ENCODE measurements at regions not wholly inside any gene's neighbourhood (a gene's known extent, or its start where the extent isn't known, plus 50 kb on each side); places are given as distances from the start of the nearest gene placed in this dataset.

DNA sequence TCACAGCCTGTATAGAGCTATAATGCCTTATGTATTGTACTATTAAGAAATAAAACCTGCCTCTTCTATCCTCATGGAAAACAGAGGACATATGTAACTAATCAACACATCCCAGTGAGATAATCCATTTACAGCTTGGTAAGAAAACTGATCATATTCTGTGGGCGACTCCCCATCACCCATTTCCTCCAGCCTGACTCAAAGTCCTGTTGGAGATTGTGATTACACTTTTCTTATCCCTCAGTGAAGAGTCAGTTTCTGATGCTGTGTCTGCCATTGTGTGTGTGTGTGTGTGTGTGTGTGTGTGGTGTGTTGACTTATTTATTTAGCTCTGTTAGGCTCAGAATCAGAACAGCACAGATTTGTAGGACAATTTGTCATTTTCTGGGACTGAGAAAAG lies 212.8 kb downstream of the FGF9 start:
- H4K20me1 ChIP-seq (replicated peaks; ENCODE audit: control insufficient read depth, insufficient read depth, low read length): no peaks in the 10 kb centered on the region
- peaks cover 0 to 6% of the 10 kb centered on the region in 2 experiments; a peak in 2 of 5 replicates for H3K27me3 ChIP-seq (ENCODE audit: control insufficient read depth in 2 of 2, insufficient read depth in 2 of 2, low read length in 2 of 2)
- no peaks in the 10 kb centered on the region for H3K79me2 ChIP-seq (ENCODE audit: control insufficient read depth, insufficient read depth, low read length)
- no peaks in the 10 kb centered on the region for H3K9me3 ChIP-seq (replicated peaks; ENCODE audit: control insufficient read depth, insufficient read depth, low read depth, low read length)
- DNase-seq (ENCODE audit: extremely low read depth in 1 of 4, low spot score in 3 of 4): no peak
- in situ Hi-C loops (cut with MboI): no loop called here
- no peak overlapping the region for H3K27ac ChIP-seq (ENCODE audit: extremely low read depth, low read depth, low read length)
- no peaks in the 10 kb centered on the region for H3K36me3 ChIP-seq (ENCODE audit: control insufficient read depth, insufficient read depth, low read length)
- 0% methylated on average over 1 of the region's 1 CpG for WGBS (ENCODE audit: insufficient coverage, low coverage, missing lambda C conversion rate)
- no TSS peak for BruUV-seq (replicated peaks)
- no peaks in the 10 kb centered on the region for H3K4me1 ChIP-seq (replicated peaks in 1 of 2; ENCODE audit: control insufficient read depth in 2 of 2, insufficient read depth in 2 of 2, low read length in 2 of 2)
- CTCF ChIA-PET (ENCODE audit: low intra/inter-chr PET ratio): no interaction called here
- FAIRE-seq: no peak
- no peak overlapping the region for H3K4me2 ChIP-seq (ENCODE audit: insufficient read depth, low read length)
- H3K9me1 ChIP-seq (ENCODE audit: control insufficient read depth, insufficient read depth, low read length): no peaks in the 10 kb centered on the region
- no peak overlapping the region for H3K9ac ChIP-seq (ENCODE audit: insufficient read depth in 1 of 2, low read depth in 2 of 2, low read length in 2 of 2)
- no peak overlapping the region for H3K4me3 ChIP-seq
- POLR2A ChIA-PET: no interaction called here
- no peak overlapping the region for H2AFZ ChIP-seq (ENCODE audit: low read depth, low read length)
- ATAC-seq: no peak
- TF ChIP-seq NEUROD1 (IDR thresholded peaks at IDR 0.05; ENCODE audit: borderline replicate concordance, low read depth, low read length, partially characterized antibody) (no peak), TFAM (CRISPR knock-in tag; conservative IDR thresholded peaks at IDR 0.05) (no peak), HNRNPH1 (optimal IDR thresholded peaks at IDR 0.05; ENCODE audit: low read depth, low read length) (no peak), POLR2AphosphoS2 (IDR thresholded peaks at IDR 0.05; ENCODE audit: low read length) (no peak), GTF2A2 (tag; IDR thresholded peaks at IDR 0.05) (no peak), FOXJ2 (tag; IDR thresholded peaks at IDR 0.05) (no peak), RBM25 (IDR thresholded peaks at IDR 0.05; ENCODE audit: low read depth, low read length, severe bottlenecking) (no peak), NFXL1 (CRISPR knock-in tag; IDR thresholded peaks at IDR 0.05) (no peak), PURB (CRISPR knock-in tag; IDR thresholded peaks at IDR 0.05; ENCODE audit: low read depth) (no peak), ZNF79 (CRISPR knock-in tag; IDR thresholded peaks at IDR 0.05; ENCODE audit: low read depth) (no peak), NR3C1 (CRISPR knock-in tag; IDR thresholded peaks at IDR 0.05) (no peak), FUS (optimal IDR thresholded peaks at IDR 0.05; ENCODE audit: low read depth, low read length) (no peak), ELF4 (CRISPR knock-in tag; IDR thresholded peaks at IDR 0.05) (no peak), LCOR (CRISPR knock-in tag; IDR thresholded peaks at IDR 0.05) (no peak), NONO (IDR thresholded peaks at IDR 0.05; ENCODE audit: low read depth in 2 of 2, low read length in 1 of 2) (no peak)
- TF ChIP-seq, protein P1, sequence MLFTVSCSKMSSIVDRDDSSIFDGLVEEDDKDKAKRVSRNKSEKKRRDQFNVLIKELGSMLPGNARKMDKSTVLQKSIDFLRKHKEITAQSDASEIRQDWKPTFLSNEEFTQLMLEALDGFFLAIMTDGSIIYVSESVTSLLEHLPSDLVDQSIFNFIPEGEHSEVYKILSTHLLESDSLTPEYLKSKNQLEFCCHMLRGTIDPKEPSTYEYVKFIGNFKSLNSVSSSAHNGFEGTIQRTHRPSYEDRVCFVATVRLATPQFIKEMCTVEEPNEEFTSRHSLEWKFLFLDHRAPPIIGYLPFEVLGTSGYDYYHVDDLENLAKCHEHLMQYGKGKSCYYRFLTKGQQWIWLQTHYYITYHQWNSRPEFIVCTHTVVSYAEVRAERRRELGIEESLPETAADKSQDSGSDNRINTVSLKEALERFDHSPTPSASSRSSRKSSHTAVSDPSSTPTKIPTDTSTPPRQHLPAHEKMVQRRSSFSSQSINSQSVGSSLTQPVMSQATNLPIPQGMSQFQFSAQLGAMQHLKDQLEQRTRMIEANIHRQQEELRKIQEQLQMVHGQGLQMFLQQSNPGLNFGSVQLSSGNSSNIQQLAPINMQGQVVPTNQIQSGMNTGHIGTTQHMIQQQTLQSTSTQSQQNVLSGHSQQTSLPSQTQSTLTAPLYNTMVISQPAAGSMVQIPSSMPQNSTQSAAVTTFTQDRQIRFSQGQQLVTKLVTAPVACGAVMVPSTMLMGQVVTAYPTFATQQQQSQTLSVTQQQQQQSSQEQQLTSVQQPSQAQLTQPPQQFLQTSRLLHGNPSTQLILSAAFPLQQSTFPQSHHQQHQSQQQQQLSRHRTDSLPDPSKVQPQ (CRISPR knock-in tag; IDR thresholded peaks at IDR 0.05; ENCODE audit: borderline replicate concordance): no peak
- intact Hi-C loops (cut with micrococcal nuclease): no loop called here
